Stimulated activated CD8-positive, alpha-beta memory T cell treated with anti-CD3 and anti-CD28 coated beads, Interleukin-15, amount 100 ng/mL, for 24 hours (primary cell): ENCODE measurements at regions not wholly inside any gene's neighbourhood (a gene's known extent, or its start where the extent isn't known, plus 50 kb on each side); places are given as distances from the start of the nearest gene placed in this dataset.

Experiments used
- DNase-seq: peaks from one replicate; pipeline ENCODE4 v3.0.0-alpha.2; 2020; ENCODE audit warnings: low read depth

DNA sequence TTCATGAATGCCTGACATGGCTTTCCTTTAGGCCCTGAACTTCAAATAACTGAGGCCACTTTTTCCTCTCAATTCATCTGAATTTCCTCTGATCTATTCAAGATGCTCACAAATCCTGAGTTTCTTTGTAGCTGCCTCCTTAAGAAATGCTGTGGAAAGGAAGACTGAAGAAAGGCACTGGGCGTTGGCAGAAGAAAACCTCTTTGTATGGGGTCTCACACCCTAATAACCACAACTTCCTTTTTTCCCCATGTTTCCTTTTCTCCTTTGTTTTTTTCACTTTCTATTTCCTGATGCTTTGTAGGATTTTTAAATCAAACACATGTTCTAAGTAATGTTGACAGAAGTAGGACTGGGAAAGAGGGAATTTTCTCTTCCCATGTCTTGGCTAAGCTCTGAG is 447.4 kb downstream of the CMPK2 start:
- DNase-seq = no peak

DNA sequence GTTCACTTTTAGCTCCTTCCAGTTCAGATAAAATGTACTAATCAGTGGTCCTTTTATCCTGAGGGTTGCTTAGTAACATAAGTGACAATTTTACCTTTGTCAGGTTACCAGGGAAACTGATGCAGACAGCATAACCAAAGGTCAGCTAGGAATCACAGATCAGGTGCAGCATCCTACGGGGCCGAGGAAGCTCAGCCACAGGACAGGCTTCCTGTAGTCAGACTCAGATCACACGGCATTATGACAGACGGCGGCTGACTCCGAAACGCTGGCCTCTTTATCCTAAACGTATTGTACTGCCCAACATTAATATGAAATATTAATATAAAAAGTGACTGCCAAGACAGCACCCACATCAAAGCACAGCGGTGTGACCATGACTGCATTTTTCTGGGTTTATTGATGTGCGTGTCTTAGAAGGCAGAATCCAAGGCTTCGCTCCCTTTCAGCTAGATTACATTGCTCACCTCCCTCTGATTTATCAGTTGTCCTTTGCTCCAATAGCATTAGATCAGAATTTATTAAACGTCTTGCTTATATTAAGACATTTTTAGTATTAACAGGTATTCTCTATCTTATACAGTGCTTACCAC is 444.5 kb downstream of the CMPK2 start:
- DNase-seq = no peak

DNA sequence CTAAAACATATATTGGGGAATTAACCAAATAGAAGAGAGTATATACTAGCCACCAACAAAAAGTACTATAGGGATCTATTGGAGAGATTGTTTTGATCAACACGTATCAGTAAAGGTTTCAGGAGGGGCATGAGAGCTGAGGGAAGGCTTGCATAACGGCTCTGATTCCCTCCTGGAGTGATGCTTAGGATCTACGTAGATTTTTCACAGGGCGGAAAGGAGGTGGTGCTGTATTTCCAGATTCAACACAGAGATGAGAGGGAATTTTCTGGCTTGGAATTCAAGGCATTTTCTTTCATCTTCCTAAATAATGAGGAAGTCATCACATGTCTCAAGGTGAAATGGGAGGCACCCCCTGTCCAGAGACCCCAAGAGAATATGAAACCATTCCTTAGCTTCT is 443.8 kb downstream of the CMPK2 start:
- no peak for DNase-seq

DNA sequence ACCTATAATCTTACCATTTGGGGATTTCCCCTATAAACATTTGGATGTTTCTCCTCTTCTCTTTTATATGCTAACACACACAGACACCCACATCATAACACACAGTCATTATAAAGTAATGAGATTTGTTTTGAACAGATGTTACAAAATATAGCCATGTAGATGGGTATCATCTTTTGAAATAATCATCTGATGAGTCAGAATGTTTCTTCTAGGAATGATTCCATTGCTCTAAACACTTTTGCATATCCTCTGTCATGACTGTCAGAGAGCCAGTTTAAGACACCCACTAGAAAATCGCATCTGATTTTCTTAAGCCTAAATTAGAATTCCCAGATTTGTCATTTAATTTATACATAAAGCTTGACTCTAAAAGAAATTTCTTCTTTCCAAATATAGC is 442.6 kb downstream of the CMPK2 start:
- no peak for DNase-seq

DNA sequence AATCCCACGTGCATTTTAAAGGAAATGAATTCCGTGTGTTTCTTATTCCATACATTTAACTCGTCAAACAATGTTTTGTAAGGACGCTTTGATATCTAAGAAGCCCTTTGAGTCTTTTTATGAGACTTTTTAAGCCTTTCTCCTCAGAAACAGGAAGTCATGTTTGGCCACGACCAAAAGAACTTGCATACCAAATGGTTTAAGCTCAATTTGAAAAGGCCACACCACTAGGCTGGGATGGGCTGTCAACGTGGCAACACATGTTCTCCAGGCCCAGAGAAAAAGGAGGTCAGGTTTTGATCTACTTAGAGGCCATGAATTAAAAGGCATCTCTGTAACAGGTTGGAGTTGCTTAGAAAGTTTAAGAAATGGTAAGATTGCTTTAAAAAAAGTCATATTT is 441.8 kb downstream of the CMPK2 start:
- no peak for DNase-seq

DNA sequence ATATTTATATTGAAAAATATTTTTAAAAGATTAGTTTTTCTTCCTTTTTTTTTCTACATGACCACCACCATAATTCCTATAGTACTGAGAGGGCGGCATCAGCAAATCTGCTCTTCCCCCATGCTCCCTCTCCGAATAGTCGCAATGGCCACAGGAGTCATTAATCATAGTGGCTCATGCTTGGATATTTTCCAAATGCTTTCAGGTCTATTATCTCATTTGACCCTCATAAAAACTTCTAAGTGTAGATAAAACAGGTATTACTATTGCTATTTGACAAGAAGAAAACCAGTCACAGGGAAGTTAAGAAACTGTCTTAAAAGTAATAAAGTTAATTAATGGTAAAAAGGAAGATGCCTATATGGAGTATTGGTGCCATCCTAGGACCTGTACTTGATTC is 440.7 kb downstream of the CMPK2 start:
- no peak for DNase-seq

DNA sequence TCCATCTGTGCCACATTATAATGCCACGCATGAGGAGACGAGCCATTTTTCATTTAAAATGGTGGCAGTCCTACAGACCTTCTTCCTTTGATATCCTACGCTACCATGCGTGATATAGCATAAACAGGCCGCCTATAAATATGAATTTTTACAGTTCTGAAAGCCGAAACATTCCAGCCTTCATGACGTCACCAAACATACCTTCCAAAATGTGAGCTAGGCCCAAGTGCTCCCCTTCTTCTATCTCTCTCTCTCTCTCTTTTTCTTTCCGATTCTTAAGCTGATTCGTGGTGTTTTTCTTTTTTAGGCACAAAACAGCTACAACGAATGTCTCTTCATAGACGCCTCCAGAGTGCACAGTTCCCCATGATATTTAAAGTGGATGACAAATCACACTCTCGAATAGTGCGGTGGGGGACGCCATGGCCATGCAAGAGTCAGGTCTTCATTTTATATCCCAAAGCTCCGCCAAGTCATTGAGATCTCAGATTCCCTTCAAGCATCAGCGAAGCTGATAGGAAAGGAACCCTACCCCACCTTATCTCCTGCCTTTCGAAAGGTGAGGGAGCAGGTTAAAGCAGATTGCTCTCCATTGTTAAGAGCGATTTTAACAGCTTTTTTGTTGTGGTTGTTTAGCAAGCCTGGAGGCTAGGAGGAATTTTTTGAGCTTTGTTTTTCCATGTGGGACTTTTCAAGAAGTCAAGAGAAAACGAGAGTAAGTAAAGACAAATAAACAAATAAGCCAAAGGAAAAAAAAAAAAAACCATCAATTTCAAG is 436.3 kb downstream of the CMPK2 start:
- no peak for DNase-seq

DNA sequence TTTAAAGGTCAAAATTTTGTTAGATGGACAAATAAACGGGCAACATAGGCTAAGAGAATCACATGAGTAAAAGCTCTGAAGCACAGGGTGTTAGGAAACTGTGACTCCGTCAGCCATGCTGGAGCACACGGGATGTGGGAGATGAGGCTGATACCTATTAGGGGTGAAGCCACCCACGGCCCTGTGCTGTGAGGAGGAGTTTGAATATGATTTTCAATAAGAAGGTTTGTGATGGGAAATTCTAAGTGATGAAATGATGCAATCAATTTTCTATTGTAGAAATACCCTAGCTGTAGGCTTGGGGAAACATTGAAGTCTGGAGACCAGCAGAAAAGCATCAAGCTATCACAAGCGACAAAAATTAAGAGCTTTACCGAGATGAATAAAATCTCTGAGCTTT is 431.3 kb downstream of the CMPK2 start:
- no peak for DNase-seq

DNA sequence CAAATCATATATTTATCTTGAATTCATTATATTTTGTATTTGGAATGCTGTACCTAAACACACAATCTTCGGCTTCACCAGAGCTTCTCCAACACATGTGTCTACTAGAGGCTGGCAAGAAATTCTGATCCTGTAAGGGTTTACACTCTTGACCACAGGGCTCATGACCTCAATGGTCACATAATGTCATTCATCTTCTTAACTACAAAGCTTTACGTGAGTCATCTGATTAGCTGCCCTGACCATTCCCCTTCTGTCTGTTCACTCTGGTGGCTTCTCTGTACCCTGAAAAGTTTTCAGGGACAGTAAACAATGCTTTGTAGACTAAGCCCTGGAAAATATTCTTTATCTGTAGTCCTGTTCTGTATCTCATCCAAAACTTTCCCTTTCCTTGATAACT is 423.9 kb downstream of the CMPK2 start:
- no peak for DNase-seq

DNA sequence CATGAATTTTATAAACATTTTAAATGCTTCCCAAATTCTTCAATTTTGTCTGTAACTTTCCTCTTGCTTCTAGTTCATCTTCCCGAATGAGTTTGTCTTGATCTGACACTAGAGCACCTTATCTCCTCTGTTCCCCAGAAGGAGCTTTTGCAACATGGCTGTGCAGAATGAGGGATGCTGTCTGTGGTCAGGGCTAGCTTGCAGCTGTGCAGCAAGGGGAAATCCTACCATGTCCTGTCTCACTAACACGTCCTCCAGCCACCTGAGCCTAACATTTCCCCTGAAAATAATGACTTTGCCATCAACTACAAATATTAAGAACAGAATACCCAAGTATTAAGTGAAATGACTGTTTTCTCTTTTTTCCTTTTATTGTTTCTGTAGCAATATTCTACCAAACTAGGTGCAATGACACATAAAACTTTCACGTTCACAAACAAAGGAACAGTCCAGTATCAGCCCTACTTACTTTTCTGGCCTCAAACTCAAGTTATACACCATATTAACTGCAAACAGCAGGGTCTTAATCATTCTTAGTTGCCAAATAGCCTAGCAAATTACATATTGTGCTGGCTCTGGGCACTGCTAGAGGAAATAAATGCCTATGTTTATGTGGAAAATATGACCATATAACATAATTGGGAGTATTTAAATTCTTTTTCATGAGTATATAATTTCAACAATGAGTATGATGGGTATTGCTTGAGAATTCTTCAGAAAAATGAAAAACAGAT is 423.3 kb downstream of the CMPK2 start:
- DNase-seq = no peak

DNA sequence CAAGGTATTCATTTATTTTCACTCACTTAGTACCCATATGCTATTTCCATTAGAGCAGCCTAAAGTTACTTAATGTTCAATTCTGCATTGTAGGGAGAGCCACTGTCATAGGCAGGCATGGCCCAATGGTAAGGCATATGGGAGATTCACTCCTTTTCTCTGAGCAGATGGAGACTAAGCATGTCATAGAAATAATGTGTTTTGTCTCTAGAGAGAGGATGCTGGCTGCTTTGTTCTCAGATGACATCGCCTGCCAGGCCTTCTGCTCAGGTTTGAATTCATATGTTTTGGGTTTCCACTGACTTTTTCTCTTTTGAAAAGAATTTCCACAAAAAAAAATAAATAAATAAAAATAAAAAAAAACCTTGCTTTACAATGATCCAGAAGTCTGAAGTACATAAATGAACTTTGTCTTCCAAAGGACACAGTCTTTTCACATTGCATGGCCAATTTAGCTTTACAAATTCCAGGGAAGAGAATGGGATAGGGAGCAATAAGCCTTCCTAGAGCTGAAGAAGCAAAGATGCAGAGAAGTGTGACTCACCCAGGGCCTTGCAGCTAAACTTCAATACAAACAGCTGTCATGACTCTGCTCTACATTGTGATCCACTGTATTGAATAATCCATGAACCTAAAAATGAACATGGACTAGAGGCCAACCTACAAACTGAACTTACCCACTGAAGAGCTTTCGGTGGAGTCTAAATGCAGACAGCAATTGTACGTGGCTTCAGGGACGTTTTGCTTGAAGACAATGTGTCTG is 422.5 kb downstream of the CMPK2 start:
- DNase-seq = no peak

DNA sequence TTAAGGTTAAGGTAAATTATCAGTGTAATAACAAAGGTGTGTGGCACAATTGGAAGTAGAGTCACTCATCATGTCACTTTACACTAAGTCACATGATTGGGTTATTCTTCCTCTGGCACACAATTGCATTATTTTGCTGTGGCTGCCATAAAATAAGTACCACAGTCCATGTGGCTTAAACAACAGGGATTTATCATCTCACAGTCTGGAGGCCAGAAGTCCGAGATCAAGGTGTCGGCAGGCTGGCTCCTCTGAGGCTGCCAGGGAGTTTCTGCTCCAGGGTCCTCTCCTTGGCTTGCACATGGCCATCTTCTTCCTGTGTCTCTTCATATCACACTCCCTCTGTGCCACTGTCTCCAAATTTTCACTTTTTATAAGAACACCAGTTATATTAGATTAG is 421.2 kb downstream of the CMPK2 start:
- no peak for DNase-seq

DNA sequence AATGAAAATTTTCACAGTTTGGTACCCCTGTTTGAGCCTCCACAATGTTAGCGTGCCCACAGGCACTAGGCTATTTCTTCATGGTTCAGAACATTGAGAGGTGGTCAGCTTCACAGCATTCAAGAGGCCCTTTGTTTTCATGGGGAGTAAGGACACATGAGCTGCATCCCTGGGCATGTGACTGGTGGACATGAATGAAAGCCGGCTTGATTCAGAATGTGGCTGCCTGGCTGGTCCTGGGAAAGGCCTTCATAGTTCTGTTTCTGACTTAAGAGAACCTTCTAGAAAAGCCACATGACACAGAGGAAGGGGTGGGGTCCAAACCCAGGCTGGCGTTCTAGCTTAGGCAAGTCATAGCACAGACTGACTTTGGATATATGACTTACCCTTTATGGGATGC is 420.6 kb downstream of the CMPK2 start:
- DNase-seq = no peak

DNA sequence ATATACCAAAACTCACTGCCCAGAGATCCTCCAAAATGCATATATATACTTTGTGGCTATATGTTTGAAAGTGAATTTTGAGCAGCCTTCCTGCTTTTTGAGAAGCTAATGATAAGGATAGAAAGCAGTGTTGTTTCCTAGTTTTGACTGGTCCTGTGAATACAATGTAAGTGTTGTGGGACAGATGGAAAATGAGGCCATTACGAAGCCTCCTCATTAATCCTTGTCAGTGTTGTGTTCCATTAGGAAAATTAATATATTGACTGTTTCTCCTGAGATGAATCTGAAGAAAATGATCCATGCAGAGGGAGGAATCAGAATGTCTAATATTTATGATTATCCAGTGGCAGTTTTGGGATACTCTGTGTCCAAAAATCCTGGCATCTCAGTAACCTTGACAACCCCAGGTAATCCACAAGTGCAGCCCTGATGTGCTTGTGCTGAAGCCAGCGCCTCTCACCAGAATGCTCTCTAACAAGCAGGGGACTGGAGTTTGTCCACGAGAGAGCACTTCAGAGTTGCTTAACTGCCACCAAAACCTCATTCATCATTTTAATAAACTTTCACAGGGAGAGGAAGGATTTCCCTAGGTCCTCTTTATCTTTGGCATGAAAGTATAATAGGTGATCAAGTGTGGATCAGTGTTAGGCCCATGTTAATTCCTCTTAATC is 418.6 kb downstream of the CMPK2 start:
- no peak for DNase-seq

DNA sequence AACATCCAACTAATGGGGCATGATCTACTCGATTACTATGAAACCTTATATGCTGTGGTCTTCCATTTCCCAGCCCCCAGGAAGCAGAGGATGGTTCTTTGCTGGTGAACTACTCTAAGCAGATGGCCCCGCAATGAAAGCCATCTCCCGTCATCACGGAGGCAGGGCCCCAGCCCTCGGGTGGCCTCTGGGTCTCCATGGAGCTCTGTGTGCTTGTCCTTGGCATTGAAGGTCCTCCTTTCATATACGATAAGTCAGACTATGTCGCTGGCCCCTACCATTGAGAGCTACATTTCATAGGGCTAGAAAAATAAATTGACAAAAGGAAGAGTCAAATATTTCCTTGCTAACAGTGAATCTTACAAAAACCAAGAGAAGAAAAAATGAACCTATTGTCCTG is 416.8 kb downstream of the CMPK2 start:
- no peak for DNase-seq

DNA sequence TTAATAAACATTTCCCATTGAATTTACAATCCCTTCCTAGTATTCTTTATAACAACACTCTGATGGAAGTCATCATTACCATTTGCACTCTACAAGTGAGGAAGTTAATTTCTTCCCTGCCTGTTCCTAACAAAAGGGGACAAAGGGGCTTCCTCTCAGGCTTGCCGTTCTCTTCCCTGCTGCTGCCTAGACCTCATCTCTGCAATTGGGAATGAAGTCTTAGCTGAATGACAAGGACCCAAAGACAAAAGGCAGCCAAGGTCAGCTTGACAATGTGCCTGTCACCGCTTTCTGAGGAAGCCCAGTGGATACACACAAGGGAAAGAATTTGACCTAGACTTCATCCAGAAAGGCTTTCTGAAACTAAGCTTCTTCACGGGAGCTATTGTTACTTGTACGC is 416.4 kb downstream of the CMPK2 start:
- no peak for DNase-seq

DNA sequence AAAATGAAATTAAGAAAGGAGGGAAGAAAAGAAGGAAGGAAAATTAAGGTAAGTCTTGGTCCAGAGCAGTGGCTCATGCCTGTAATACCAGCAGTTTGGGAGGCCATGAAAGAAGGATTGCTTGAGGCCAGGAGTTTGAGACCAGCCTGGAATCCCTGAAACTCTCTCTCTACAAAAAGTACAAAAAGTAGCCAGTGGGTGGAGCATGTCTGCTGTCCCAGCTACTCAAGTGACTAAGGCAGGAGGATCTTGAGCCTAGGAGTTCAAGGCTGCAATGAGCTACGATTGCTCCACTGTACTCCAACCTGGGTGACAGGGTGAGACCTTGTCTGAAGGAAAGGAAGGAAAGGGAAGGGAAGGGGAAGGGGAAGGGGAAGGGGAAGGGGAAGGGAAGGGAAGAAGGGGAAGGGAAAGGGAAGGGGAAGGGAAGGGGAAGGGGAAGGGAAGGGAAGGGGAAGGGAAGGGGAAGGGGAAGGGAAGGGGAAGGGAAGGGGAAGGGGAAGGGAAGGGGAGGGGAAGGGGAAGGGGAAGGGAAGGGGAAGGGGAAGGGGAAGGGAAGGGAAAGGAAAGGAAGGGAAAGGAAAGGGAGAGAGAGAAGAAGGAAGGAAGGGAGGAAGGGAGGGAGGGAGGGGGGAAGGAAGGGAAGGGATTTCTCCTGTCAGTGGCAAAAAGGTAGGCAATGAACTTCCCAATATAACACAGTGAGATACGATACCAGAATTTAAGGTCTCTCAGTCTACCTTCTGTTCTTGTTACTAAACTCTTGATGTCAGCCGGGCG is 412.8 kb downstream of the CMPK2 start:
- DNase-seq = no peak

DNA sequence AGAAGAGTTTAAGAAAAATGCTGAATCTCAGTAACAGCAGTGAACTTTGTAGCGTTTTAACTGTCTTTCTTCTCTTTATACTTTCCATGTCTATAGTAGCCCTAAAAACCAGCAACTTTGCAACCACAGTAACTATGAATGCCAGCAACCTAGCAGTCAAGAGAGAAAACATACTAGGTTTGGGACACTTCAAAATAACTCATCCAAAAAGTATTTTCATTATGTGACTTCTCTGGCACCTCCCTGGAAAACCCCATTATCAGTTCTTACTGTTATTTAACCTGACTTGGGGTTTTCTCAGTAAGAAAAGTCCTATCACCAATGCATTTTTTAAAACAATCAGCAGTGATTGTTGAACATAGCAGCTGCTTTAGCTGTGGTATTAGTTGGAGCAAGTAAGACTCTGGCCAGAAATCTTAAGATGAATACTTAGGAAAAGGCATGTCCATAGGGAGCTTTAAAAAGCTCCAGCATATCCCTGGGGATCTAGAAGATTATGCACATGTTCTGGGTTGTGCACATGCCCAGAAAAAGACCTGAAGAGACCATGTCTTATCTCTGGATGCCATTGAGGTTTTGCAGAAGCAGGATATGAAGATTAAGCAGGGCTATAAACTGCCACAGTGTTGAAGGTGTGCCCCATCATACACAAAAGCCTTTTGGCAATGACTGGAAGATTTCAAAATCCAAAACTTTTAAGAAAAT is 411.3 kb downstream of the CMPK2 start:
- DNase-seq = no peak

DNA sequence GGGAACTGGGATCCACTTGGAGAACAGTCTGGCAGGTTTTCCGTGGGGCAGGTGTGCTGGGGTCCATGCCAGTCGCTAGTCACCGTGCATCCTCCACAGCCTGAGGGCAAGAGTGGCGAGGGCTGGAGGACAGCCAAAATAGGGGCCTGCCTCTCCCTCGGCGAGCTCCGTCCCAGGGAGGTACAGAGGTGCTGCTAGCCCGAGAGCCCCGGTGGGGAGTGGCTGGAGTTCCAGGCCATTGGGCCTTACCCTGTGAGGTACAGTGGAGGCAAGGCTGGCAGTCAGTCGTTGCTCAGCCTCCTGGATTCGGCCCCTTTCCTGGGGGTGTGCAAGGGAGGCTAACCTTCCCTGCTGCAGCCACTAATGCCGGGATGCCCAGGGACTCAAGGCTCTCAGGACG is 406.6 kb downstream of the CMPK2 start:
- DNase-seq = no peak

DNA sequence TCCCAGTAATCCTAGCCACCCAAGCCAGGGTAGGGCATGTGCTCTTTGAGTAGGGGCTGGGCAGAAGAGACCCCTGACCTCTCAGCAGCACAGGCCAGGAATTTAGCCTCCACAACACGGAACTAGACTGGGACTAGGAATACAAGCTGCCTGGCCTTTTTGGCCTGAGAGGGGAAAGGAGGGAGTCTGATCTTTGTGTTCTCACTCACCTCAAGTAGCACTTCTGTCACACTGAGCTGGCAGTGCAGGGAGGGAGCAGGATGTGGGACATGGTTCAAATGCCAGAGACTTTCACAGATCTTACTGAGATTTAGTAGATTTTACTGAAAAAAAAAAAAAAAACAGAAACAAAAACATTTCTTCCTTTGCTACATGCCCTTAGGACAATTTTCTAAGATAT is 395.2 kb downstream of the CMPK2 start:
- DNase-seq = no peak

DNA sequence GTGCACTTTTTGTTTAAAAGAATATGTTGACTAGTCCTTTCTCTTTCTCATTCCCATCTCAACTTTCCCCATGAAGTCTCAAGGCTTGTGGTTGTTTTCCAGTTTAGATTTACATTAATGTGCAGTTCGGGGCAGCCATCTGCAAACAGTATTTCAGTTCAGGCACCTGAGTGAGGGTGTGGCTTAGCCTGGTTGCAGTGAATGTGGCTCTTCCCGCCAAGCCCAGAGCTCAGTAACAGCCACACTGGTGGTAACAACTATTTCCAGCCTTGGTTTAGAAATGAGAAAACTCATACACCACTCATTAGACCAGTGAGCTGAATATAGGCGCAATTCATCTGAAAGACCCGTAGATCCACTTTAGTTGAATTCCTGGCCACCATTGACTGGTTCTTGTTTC is 394.3 kb downstream of the CMPK2 start:
- DNase-seq = no peak
